ENCODE measurements at regions not wholly inside any gene's neighbourhood (a gene's known extent, or its start where the extent isn't known, plus 50 kb on each side); places are given as distances from the start of the nearest gene placed in this dataset.

DNA sequence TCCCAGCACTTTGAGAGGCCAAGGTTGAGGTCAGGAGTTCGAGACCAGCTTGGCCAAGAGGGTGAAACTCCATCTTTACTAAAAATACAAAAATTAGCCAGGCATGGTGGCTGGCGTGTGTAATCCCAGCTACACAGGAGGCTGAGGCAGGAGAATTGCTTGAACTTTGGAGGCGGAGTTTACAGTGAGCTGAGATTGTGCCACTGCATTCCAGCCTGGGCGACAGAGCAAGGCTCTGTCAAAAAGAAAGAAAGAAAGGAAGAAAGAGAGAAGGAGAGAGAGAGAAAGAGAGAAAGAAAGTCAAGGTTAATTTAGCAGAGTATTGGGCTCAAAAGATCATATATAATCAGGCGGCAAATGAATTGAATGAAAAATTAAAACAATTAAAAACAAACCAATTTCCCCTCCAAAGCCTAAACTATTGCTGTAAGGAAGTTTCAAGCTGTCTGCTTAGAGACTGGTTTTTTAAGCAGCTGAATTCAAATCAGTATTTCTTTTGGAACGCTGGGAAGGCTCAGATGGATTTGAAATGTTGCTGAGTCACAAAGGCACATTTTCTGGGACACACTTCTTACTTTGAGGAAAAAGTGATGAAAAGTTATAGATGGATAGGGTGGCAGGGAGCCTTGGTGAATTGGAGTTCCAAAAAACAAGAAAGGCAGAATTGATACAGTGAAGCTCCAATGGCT, 81.3 kb upstream of the BHLHE40 start:
- no peak overlapping the region for H3K4me3 ChIP-seq (ENCODE audit: low read depth, low read length)
- TF ChIP-seq CTCF (IDR thresholded peaks at IDR 0.05; ENCODE audit: insufficient read depth, low read depth, low read length), result no peak
- DNase-seq (ENCODE audit: low read depth), result peak; percentile 18

DNA sequence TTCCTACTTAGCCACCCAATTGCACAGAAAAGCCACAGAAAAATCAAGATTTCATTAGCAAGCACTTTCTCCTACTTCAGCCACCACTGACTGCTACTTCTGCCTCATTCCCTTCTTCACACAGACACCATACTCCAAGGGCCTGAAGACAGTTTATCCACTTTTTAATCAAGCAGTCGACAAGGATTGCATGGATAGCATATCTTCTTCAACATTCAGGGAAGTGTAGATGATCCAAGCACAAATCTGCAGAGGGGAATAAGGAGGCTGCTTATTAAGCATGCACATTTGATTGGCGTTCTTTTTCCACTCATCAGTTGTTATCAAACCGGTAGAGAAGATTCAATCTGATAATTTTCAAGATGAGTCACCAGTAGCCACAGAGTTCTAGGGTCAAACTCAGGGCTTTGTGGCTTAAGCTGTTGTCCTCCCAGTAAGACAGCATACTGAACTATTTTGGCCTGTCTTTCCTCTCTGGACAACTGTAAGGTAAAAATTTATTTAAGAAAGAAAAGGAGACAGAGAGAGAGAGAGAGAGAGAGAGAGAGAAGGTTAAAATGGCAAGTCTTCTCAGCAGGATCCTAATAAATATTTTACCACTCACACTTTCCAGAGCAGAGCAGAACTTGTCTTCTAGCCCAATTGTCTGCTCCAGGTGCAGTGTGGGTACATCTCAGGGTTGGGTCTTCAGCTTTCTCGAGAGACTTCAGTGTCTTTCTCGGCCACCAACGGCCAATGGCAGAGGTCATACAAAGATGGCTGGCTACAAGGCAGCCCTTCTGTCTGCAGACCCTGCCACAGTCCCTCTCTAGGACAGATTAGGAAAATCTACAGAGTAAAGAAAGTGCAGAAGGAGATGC, 80.6 kb upstream of the BHLHE40 start:
- H3K4me3 ChIP-seq (ENCODE audit: low read depth, low read length), result no peak overlapping the region
- peak; percentile 72 for DNase-seq (ENCODE audit: low read depth)
- no peak for TF ChIP-seq CTCF (IDR thresholded peaks at IDR 0.05; ENCODE audit: insufficient read depth, low read depth, low read length)

- H3K4me3 ChIP-seq (ENCODE audit: low read depth, low read length), result no peak overlapping the region
- TF ChIP-seq CTCF (IDR thresholded peaks at IDR 0.05; ENCODE audit: insufficient read depth, low read depth, low read length), result no peak
- no peak for DNase-seq (ENCODE audit: low read depth)
Observed at GRCh38 chr3:4899710-4900109, 79.5 kb upstream of the BHLHE40 start.

DNA sequence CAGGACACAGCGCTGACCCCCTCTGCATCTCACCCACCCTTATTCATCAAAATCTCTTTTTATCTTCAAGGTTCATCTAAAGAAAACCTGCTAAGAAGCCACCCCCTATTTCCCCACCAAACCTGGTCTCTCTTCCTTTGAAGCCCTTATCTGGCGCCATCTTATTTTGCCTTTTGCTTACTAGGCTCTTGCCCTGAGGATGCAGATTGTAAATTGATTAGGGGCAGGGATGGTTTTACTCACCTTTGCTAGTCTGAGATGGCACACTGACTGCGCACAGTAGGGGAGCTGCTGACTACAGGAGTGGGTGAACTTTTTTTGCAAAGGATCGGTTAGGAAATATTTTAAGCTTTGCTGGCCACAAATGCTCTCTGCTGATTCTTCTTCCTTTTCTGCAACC, 78.9 kb upstream of the BHLHE40 start:
- no peak overlapping the region for H3K4me3 ChIP-seq (ENCODE audit: low read depth, low read length)
- no peak for DNase-seq (ENCODE audit: low read depth)
- no peak for TF ChIP-seq CTCF (IDR thresholded peaks at IDR 0.05; ENCODE audit: insufficient read depth, low read depth, low read length)

GRCh38 chr3:4904811-4905695, 74.2 kb upstream of the BHLHE40 start:
- TF ChIP-seq CTCF (IDR thresholded peaks at IDR 0.05; ENCODE audit: insufficient read depth, low read depth, low read length), result no peak
- DNase-seq (ENCODE audit: low read depth), result peak; percentile 85
- H3K4me3 ChIP-seq (ENCODE audit: low read depth, low read length), result no peak overlapping the region

DNA sequence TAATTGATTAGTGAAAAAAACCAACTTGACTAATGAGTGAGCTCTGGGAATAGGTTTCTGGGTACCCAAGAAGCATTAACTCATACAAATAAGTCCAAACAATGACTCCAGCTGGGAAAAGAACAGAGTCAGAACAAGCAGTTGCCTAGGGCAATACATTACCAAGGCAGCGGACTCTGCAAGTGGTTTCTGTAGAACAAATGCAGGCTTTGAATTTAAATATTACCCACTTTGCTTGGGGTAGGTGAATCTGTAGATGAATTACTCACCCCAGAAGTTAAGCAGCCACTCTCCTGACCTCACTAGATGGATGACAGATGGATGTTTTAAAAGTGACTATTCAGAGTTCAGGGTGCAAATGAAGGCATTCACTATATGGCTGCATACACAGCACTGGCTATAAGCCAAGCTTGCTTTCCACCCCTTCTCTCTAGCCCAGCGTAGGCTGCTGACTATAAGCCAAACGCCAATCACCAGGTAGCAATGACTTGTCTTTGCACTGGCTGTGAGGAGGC, 73.1 kb upstream of the BHLHE40 start:
- no peak for TF ChIP-seq CTCF (IDR thresholded peaks at IDR 0.05; ENCODE audit: insufficient read depth, low read depth, low read length)
- DNase-seq (ENCODE audit: low read depth), result peak; percentile 33
- H3K4me3 ChIP-seq (ENCODE audit: low read depth, low read length), result no peak overlapping the region
